Stomach (tissue), 8 donors: ENCODE measurements at regions not wholly inside any gene's neighbourhood (a gene's known extent, or its start where the extent isn't known, plus 50 kb on each side); places are given as distances from the start of the nearest gene placed in this dataset.

Source experiments
- DNase-seq, 2 donors: peaks; one replicate each; pipeline versions ENCODE4 v3.0.0 to v3.0.0-alpha.2; 2013 to 2019
- H3K27ac ChIP-seq, 5 donors: fragments of 200-600 bp in 4 of 5; sonication (generic) in 4 of 5; one replicate each; pipeline ENCODE4 v1.5.1; 2013 to 2019; ENCODE audit warnings: mild to moderate bottlenecking in 1 of 5, moderate library complexity in 1 of 5
- H3K27me3 ChIP-seq, 3 donors: fragments of 200-600 bp; sonication (generic); one replicate each; pipeline ENCODE4 v1.5.1; 2017 to 2019; ENCODE audit warnings: mixed run types in 1 of 3
- H3K36me3 ChIP-seq, 4 donors: fragments of 200-600 bp; sonication (generic); 1 replicate in 3 of 4; 2 replicates in 1 of 4; pipeline ENCODE4 v1.5.1; 2016 to 2019
- H3K4me1 ChIP-seq, 4 donors: fragments of 200-600 bp; sonication (generic); one replicate each; pipeline ENCODE4 v1.5.1; 2016 to 2019
- H3K4me3 ChIP-seq, 4 donors: fragments of 200-600 bp; sonication (generic) in 3 of 4; one replicate each; pipeline ENCODE4 v1.5.1; 2016 to 2019; ENCODE audit warnings: mild to moderate bottlenecking in 1 of 4
- H3K9me3 ChIP-seq, 4 donors: fragments of 200-600 bp; sonication (generic); one replicate each; pipeline ENCODE4 v1.5.1; 2016 to 2019
- EP300 ChIP-seq: sonication (generic); formaldehyde crosslinking; IDR thresholded peaks from one replicate; pipeline ENCODE4 v1.6.1; 2017; ENCODE audit warnings: antibody characterized with exemption
- POLR2A ChIP-seq, 4 donors: fragments of 450-650 bp; IDR thresholded peaks; one replicate each; pipeline ENCODE4 v1.6.1; 2016; ENCODE audit warnings: antibody characterized with exemption in 4 of 4, control low read depth in 2 of 4, mild to moderate bottlenecking in 1 of 4, moderate library complexity in 1 of 4
- POLR2AphosphoS5 ChIP-seq, 3 donors: sonication (generic); formaldehyde crosslinking; IDR thresholded peaks; one replicate each; pipeline ENCODE4 v1.6.1; 2016; ENCODE audit warnings: antibody characterized with exemption in 3 of 3
- WGBS, 5 donors: extraction: QIAGEN DNeasy Blood & Tissue Kit in 3 of 5; methylation state at CpG; one replicate each; pipeline versions ENCODE4 v1.1.5 to v1.1.7; 2013 to 2018; 5-methylcytosine and 5-hydroxymethylcytosine counted together
- intact Hi-C: fragments of 100-400 bp; cut with DNase I; formaldehyde crosslinking; loops from one replicate; pipeline ENCODE4 v1.15.1; 2023; ENCODE audit warnings: low total_unique reads
- TF ChIP-seq, protein P1 (sequence below), 7 experiments: fragments of 450-650 bp in 4 of 7; fragments of 200-600 bp in 3 of 7; sonication (generic) in 3 of 7; IDR thresholded peaks; one replicate each; pipeline ENCODE4 v1.5.1; 2016 to 2019; ENCODE audit warnings: antibody characterized with exemption in 7 of 7, control low read depth in 2 of 7, mild to moderate bottlenecking in 1 of 7
- donor health status: healthy with polysubstance abuse.
- donor health status: Bipolar disorder and iron deficiency.
- donor health status: healthy.

DNA sequence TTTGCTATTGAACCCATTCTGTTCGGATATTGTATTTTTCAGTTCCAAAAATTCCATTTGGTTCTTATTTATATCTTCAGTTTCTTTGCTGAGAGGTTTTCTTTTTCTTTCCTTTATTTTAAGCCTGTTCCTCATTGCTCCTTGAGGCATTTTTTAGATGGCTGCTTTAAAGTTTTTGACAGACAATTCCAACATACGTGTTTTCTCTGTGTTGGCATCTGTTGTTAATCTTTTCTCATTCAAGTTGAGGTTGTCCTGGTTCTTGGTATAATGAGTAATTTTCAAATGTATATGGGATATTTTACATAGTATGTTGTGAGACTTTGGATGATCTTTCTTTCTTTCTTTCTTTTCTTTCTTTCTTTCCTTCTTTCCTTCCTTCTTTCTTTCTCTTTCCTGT lies 1078.0 kb upstream of the CELF2 start:
- H3K36me3 ChIP-seq: no peaks in the 10 kb centered on the region
- TF ChIP-seq EP300 (no peak), POLR2A (IDR thresholded peaks at IDR 0.05) (no peak), POLR2AphosphoS5 (IDR thresholded peaks at IDR 0.05) (no peak)
- TF ChIP-seq, protein P1, sequence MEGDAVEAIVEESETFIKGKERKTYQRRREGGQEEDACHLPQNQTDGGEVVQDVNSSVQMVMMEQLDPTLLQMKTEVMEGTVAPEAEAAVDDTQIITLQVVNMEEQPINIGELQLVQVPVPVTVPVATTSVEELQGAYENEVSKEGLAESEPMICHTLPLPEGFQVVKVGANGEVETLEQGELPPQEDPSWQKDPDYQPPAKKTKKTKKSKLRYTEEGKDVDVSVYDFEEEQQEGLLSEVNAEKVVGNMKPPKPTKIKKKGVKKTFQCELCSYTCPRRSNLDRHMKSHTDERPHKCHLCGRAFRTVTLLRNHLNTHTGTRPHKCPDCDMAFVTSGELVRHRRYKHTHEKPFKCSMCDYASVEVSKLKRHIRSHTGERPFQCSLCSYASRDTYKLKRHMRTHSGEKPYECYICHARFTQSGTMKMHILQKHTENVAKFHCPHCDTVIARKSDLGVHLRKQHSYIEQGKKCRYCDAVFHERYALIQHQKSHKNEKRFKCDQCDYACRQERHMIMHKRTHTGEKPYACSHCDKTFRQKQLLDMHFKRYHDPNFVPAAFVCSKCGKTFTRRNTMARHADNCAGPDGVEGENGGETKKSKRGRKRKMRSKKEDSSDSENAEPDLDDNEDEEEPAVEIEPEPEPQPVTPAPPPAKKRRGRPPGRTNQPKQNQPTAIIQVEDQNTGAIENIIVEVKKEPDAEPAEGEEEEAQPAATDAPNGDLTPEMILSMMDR (IDR thresholded peaks at IDR 0.05): no peak
- H3K27me3 ChIP-seq: no peaks in the 10 kb centered on the region
- 91 to 96% (median 94%) methylated on average over 2 of the region's 2 CpGs for WGBS, 5 donors
- no peaks in the 10 kb centered on the region for H3K4me1 ChIP-seq
- H3K4me3 ChIP-seq: no peak overlapping the region
- intact Hi-C loops: no loop called here
- no peaks in the 10 kb centered on the region for H3K9me3 ChIP-seq
- H3K27ac ChIP-seq: no peak overlapping the region
- no peak for DNase-seq

DNA sequence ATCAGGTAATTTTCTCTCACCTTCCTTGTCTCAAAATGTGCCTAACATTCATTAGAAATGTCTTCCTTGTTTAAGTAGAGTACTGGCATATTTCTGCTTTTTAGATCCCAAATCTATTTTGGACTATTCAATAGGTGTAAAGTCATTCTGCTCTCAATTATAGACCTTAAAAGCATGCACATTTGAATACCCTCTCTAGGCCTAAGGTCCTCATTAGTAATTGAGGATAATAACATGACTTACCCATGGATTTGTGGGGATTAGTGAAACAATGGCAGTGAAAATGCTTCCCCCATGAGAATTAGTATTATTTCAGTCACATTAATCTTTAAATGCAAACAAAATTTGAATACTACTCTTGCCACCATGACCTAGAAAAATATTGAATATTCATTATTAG lies 1073.0 kb upstream of the CELF2 start:
- H3K4me3 ChIP-seq: no peak overlapping the region
- no peaks in the 10 kb centered on the region for H3K4me1 ChIP-seq
- DNase-seq: no peak
- H3K9me3 ChIP-seq: peaks cover 0 to 7% (median 0%) of the 10 kb centered on the region in 4 donors
- intact Hi-C loops: no loop called here
- H3K27ac ChIP-seq: no peak overlapping the region
- no peaks in the 10 kb centered on the region for H3K27me3 ChIP-seq
- no peaks in the 10 kb centered on the region for H3K36me3 ChIP-seq
- no peak for TF ChIP-seq EP300
- no peak for TF ChIP-seq POLR2AphosphoS5 (IDR thresholded peaks at IDR 0.05)
- no peak for TF ChIP-seq POLR2A (IDR thresholded peaks at IDR 0.05)
- TF ChIP-seq, protein P1 (IDR thresholded peaks at IDR 0.05): no peak

DNA sequence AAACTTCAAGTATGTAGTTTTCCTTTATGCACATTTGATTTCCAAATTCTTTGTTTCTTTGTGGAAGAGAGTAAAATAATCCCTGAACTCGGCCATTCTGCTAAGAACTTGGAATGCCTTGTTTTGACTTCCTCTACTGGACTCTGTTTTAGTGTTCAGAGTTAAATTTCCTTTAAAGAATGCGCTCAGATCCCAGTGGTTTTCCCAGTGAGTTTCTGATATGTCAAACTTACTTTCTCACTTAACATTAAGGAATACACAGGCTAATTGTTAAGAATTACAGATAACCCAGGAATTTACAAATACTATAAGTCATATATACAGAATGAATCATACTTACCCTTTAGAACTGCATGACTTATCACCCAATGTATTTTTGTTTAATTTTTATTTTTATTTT lies 1067.6 kb upstream of the CELF2 start:
- DNase-seq: no peak
- H3K4me1 ChIP-seq: no peaks in the 10 kb centered on the region
- H3K36me3 ChIP-seq: no peaks in the 10 kb centered on the region
- peaks cover 0 to 7% (median 0%) of the 10 kb centered on the region in 4 donors for H3K9me3 ChIP-seq
- intact Hi-C loops: no loop called here
- no peak overlapping the region for H3K27ac ChIP-seq
- H3K27me3 ChIP-seq: no peaks in the 10 kb centered on the region
- TF ChIP-seq, protein P1 (IDR thresholded peaks at IDR 0.05): no peak
- TF ChIP-seq POLR2A (IDR thresholded peaks at IDR 0.05) (no peak), EP300 (no peak), POLR2AphosphoS5 (IDR thresholded peaks at IDR 0.05) (no peak)
- no peak overlapping the region for H3K4me3 ChIP-seq
- 44 to 67% (median 54%) methylated on average over 2 of the region's 2 CpGs for WGBS, 5 donors

DNA sequence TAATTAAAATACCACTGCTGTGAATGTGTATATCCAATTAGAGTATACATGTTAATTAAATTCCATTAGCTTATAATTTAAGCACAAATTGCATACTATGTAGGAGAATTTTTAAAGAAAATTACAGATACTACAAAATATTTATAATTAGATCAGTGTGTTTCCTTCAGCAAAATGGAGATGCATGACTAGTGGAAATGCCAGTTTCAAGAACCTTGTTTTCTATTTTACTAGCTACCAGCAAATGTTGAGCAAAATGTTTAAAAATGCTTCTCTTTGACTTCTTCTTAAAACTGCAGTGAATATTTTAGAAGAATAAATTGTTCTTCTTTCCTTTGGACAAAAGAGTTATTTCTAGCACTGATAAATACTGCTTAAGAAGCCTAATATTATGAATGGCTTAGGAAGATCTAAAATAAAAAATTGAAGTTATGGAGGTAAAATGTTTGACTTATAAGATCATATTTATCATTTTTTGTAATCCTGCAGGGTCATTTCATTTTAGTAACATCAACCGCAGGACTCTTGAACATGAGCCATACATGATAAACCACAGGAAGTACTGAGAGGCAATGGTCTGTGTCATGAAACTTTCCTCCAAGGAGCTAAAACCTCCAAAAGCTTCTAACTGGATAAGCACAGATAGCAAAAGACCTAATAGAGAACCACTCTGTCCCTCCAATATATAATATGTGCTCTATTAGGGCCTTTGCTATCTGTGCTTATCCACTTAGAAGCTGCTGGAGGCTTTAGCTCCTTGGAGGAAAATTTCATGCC lies 1066.0 kb upstream of the CELF2 start:
- TF ChIP-seq, protein P1 (IDR thresholded peaks at IDR 0.05): no peak
- TF ChIP-seq EP300 (no peak), POLR2A (IDR thresholded peaks at IDR 0.05) (no peak)
- H3K4me3 ChIP-seq: no peak overlapping the region
- no peaks in the 10 kb centered on the region for H3K36me3 ChIP-seq
- H3K9me3 ChIP-seq: peaks cover 0 to 7% (median 0%) of the 10 kb centered on the region in 4 donors
- no peak for DNase-seq
- intact Hi-C loops: no loop called here
- 80 to 92% (median 91%) methylated on average over 1 of the region's 1 CpG for WGBS, 5 donors
- no peaks in the 10 kb centered on the region for H3K4me1 ChIP-seq
- H3K27me3 ChIP-seq: no peaks in the 10 kb centered on the region
- no peak overlapping the region for H3K27ac ChIP-seq
